ENCODE measurements at regions not wholly inside any gene's neighbourhood (a gene's known extent, or its start where the extent isn't known, plus 50 kb on each side); places are given as distances from the start of the nearest gene placed in this dataset.

DNA sequence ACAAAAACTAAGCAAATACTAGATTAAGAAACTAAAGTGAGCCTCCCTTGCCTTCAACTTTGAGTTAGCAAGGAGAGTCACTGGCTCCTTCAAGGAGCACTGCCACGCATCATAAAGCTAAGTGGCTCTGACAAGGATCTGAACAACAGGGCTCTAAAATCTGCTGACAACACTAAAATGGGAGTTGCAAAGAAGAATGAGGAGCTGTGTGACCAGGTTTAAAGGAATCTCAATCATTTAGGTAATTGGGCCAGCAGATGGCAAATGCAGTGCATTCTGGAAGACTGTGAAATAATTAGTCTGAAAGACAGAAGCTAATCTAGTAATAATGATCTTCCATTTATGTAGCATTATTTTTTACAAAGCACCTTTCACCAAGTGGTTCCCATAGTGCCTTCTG is 297.0 kb upstream of the TAS2R1 start:
- no peak for DNase-seq (ENCODE audit: insufficient read length, low spot score)
- FAIRE-seq = no peak
- TF ChIP-seq POLR2A (IDR thresholded peaks at IDR 0.05; ENCODE audit: low read depth, low read length) = no peak

DNA sequence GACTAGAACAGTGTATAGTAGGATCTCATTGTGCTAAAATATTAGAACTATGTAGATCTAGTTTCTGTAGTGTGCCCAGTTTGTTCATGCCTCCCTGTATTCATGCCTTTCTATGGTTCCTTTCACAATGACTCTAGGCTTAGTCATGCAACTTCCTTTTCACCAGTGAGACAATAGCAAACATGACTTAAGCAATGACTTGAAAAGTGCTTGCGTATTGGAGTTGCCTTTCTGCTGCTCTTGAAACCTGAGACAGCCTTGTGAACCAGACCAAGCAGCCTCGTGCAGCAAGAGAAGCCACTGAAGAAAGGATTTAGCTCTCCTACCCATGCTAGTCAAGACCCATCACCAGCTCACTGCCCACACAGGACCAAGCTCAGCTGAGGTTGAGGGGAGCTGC is 294.5 kb upstream of the TAS2R1 start:
- FAIRE-seq (no peak), DNase-seq (ENCODE audit: insufficient read length, low spot score) (peak; percentile 10)
- no peak for TF ChIP-seq POLR2A (IDR thresholded peaks at IDR 0.05; ENCODE audit: low read depth, low read length)

DNA sequence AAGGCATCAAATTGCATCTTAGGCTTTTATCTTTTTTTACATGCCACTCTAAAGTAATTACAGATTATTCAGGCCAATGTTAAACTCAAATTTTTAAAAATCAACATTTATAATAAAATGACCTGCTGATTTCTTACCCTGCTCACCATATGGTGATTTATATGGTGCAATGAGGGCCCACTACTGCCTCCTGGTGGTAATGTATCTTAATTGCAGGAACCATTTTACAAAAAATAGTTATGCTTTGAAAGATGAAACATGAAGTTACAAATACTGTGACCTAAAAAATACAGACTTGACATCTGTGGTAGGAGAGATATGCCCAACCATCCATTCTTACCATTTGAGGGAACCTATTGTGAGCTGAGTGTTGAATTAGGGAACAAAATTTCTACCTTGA is 292.6 kb upstream of the TAS2R1 start:
- DNase-seq (ENCODE audit: insufficient read length, low spot score) (no peak), FAIRE-seq (no peak)
- no peak for TF ChIP-seq POLR2A (IDR thresholded peaks at IDR 0.05; ENCODE audit: low read depth, low read length)

DNA sequence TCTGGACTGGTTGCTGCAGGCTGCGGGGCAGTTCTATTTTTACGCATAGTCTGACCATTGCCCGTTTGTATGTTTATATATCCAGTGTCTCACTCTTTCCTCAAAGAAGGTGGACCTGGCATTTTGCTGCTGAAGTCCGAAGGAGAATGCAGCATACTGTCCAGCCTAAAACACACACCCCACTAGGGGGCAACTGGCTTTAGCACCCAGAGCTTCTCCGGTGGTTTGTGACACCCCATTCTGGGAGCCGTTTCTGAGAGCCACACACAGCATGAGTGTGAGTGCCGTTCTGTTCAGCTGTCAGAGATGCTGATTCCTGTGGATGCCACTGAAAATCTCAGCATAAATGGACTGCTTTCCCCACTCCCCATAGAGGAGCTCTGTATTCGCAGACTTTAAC is 290.5 kb upstream of the TAS2R1 start:
- no peak for FAIRE-seq
- DNase-seq (ENCODE audit: insufficient read length, low spot score) = no peak

DNA sequence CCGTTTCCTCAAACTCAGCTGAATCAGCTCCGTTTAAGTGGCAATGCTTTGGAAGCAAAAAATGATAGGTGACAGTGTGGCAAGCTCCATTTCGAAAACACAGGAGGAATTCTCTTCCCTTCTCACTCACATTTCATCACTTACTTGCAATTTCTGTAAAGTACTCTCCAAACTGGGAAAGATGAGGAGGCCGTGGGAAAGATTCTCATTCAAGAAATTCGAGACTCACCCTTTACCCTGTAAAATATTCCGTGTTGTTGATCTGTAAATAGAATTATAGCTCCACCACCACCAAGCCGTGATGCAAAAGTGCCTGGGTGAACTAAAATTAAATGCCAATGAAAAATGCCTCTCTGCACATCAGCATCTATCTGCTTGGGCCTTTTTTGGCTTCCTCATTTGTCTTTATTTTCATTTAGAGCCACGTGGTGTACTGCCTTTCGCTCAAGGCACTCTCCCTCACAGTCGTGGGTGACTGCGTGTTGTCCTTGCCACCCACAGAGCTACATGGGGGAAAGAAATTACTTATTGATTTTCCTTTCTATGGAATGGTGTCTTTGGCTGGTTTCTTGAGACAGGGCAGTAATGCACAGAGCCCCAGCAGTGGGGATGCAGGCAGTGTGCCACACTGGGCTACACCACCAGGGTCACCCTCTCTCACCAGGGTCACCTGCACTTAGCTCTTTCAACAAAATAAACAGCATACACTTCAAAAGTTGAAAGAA is 289.3 kb upstream of the TAS2R1 start:
- no peak for TF ChIP-seq POLR2A (IDR thresholded peaks at IDR 0.05; ENCODE audit: low read depth, low read length)
- no peak for DNase-seq (ENCODE audit: insufficient read length, low spot score)
- FAIRE-seq = no peak

More for the DNA sequence above, 290.5 kb upstream of the TAS2R1 start:
- TF ChIP-seq POLR2A (IDR thresholded peaks at IDR 0.05; ENCODE audit: low read depth, low read length) = no peak

DNA sequence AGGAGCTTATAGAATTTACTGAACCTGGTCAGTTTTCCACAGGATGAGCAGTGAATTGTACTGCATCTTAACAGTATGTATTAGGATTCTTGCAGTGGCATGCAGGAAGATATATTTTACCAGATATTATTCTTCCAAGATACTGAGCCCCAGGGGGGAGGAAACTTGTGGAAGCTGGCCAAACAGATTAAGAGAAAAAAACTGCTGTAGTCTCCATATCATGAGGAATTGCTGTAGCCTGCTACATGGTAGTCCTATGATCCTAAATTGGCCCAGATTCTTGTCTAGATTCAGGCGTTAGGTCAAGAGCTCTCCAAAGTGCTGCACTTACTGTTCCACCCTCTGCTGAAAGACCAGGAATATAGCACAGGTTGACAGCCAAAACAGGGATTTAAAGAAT is 275.5 kb upstream of the TAS2R1 start:
- FAIRE-seq = no peak
- TF ChIP-seq POLR2A (IDR thresholded peaks at IDR 0.05; ENCODE audit: low read depth, low read length) = no peak
- DNase-seq (ENCODE audit: insufficient read length, low spot score) = no peak

DNA sequence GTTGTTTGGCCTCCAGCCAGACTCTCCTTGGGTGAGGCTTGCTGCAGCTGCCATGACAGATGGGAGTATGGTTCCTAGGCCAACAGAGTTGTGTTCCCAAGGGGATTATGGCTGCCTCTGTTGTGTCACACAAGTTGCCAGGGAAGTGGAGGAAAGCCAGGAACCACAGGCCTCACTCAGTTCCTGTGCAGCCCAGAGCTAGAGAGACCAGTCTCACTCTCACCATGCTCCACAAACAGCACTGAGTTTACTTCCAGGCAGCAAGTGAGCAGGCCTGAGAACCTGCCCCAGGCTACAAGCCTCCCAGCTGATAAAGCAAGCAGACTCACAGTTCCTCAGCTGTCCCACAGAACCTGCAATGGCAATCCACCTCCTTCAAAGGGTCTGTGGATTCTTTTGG is 273.6 kb upstream of the TAS2R1 start:
- FAIRE-seq (no peak), DNase-seq (ENCODE audit: insufficient read length, low spot score) (no peak)
- no peak for TF ChIP-seq POLR2A (IDR thresholded peaks at IDR 0.05; ENCODE audit: low read depth, low read length)

DNA sequence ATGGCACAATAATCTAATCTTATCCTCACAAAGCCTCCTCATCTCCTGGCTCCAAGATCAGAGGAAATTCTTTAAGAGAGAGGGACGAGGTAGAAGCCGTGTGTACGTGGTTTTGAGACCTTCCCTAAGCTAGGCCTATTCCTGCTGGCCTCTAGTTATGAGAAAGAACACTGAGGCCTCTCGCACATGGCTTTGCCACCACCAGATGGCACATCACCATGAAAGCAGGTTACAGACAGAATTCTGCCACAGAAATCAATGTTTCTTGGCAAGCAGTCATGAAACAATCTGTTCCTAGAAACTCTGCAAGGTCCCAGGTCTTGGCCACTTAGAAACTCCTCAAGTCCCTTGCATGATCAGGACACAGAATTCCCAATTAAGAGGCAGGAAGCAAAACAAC is 268.2 kb upstream of the TAS2R1 start:
- FAIRE-seq (no peak), DNase-seq (ENCODE audit: insufficient read length, low spot score) (no peak)
- no peak for TF ChIP-seq POLR2A (IDR thresholded peaks at IDR 0.05; ENCODE audit: low read depth, low read length)

DNA sequence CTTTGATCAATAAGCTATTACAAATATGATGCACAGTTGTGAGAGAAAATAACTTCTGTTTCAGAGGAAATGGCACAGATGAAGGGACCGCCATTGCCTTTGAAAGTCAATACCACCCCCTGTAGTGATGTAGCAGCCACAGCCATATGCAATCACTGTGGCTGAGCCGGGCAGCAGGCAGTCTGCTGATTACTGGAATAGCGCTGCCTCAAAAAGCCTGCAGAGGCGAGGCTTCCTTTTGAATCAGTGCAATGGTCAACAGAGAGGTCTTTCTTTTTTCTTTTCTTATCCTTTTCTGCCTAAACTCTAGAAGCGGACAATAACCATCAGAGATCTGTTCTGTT is 265.1 kb upstream of the TAS2R1 start:
- no peak for TF ChIP-seq POLR2A (IDR thresholded peaks at IDR 0.05; ENCODE audit: low read depth, low read length)
- DNase-seq (ENCODE audit: insufficient read length, low spot score) (no peak), FAIRE-seq (no peak)

DNA sequence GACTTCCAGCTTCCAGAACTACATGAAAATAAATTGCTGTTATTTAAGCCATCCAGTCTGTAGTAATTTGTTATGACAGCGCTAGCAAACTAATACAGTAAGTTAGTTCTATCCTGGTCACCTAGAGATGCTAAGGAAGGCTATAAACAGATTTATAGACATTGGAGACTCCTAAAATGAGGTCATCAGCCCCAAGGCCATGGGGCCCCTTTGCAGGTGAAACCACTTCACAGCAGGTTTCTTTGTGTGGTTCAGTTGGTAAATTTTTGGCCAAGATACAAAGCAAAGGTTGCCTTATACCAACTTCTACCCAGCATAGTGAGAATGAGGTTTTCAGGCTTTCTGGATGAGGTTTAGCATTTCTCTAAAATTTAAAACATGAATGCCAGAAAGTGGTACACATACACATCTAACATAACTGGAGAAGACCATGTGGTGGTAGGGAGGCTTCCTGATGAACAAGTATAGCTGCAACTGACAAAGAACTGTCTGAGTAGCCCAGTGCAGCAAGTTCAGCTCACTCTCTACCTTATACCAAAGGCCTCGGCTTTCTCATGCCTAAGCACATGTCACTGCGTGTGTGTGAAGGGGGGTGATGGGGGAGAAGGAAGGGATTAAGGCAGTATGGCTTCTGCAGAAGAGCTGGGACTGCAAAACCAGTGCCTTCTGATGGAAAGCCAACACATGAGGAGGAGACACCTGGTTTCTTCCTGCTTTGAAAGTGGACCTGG is 264.6 kb upstream of the TAS2R1 start:
- FAIRE-seq (no peak), DNase-seq (ENCODE audit: insufficient read length, low spot score) (no peak)
- TF ChIP-seq POLR2A (IDR thresholded peaks at IDR 0.05; ENCODE audit: low read depth, low read length) = no peak

DNA sequence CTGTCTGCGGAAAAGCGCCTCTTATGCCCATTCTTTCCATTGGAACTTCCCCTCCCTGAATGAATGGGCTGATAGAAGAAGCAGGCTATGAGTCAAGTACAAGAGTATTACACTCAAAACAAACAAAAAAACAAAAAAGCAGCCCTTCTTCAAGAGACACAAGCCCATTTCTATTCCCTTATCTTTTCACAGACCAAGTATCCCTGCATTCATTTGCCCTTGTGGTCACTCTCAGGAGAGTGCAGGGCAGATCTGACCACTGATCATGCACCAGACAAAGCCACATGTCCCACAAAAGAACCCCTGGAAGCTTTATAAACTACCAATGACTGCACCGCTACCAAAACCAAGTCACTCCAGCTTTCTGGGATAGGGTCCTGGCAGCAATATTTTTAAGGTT is 262.5 kb upstream of the TAS2R1 start:
- TF ChIP-seq POLR2A (IDR thresholded peaks at IDR 0.05; ENCODE audit: low read depth, low read length) = no peak
- DNase-seq (ENCODE audit: insufficient read length, low spot score) = no peak
- FAIRE-seq = no peak

DNA sequence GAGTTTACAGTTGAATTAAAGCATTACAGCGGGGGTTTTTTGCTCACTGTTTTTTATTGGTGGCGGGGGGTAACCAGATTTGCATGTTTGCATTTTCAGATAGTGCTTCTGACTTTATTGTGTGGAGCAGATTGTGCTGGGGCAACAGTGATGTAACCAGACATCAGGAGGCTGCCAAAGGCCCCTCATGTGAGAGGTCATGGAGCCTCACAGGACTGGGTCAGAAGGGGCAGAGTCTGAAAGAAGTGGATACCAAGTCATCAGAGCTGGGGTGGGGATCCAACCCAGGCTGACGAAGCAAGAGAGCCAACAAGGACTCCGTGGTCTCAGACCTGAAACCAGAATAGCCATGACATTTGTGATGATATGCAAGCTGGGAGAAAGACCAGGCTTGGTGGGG is 259.4 kb upstream of the TAS2R1 start:
- no peak for TF ChIP-seq POLR2A (IDR thresholded peaks at IDR 0.05; ENCODE audit: low read depth, low read length)
- no peak for FAIRE-seq
- DNase-seq (ENCODE audit: insufficient read length, low spot score) = no peak

DNA sequence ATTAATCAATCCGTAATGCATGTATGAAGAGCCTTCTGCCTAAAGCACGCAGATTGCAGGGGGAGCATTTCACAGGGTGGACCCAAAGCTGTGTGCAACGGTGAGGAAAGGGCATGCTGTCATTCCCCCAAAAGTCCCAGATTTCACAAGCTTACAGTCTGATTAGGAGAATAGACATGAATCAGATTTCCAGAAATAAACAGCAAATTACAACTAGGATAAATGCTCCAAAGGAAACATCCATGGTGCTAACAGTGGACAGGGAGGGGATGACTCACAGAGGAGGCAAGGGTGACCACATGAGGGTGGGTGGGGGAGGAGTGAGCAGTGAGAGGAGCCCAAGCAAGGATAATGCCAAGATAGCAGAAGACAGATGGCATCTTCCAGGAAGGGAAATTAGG is 258.4 kb upstream of the TAS2R1 start:
- DNase-seq (ENCODE audit: insufficient read length, low spot score) = no peak
- FAIRE-seq = no peak
- TF ChIP-seq POLR2A (IDR thresholded peaks at IDR 0.05; ENCODE audit: low read depth, low read length) = no peak

DNA sequence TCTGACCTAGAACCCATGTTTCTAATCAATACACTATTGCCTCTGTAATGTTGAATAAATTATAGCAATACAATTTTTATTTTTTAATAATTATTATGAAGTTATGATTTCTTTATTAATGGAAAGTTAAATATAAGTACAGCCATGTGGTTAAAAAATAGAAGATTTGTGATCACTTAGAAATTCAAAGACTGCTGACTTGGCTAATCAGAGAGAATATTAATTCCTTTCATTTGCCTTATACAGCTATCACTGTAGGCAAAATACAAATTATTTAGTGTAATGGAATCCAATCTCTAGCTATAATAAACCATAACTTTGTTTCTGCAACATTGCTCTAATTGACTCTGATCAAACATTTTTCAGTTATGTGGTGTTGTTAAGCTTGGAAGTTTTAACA is 255.0 kb upstream of the TAS2R1 start:
- no peak for DNase-seq (ENCODE audit: insufficient read length, low spot score)
- TF ChIP-seq POLR2A (IDR thresholded peaks at IDR 0.05; ENCODE audit: low read depth, low read length) = no peak
- FAIRE-seq = no peak

DNA sequence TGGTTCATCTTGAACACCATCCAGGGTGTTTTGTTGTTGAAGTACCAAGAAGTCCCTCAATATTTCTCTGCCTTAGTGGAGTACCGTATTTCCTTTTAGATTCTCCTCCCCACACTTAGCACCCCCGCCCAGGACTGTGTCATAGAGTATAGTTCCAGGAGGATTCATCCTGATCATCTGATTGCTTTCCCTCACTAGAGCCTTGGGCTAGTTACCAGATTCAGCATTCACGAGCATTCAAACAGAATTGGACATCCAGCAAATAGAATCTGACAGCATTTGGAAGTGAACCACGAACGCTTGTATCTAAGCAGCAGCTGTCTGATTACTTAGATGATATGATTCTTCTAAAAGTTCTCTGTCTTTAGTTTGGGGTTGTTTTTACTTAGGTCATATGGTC is 248.1 kb upstream of the TAS2R1 start:
- FAIRE-seq (no peak), DNase-seq (ENCODE audit: insufficient read length, low spot score) (no peak)
- no peak for TF ChIP-seq POLR2A (IDR thresholded peaks at IDR 0.05; ENCODE audit: low read depth, low read length)
